GM21515 (cell line): ENCODE measurements at regions not wholly inside any gene's neighbourhood (a gene's known extent, or its start where the extent isn't known, plus 50 kb on each side); places are given as distances from the start of the nearest gene placed in this dataset.

Experiments used
- ATAC-seq: cut with Tn5 transposase; IDR thresholded peaks from one replicate; pipeline ENCODE4 v1.9.1; 2021; ENCODE audit not compliant: unreplicated experiment

- ATAC-seq: no peak
Measured at GRCh38 chr14:53553221-53553620, 400.1 kb upstream of the DDHD1 start.

GRCh38 chr14:53551862-53552261, 398.7 kb upstream of the DDHD1 start:
- ATAC-seq: no peak

GRCh38 chr14:53550776-53551175, 397.7 kb upstream of the DDHD1 start:
- ATAC-seq: no peak

GRCh38 chr14:53549956-53550355, 396.8 kb upstream of the DDHD1 start:
- no peak for ATAC-seq

GRCh38 chr14:53547593-53547992, 394.5 kb upstream of the DDHD1 start:
- no peak for ATAC-seq

GRCh38 chr14:53545217-53545616, 392.1 kb upstream of the DDHD1 start:
- no peak for ATAC-seq

- ATAC-seq: no peak
Measured at GRCh38 chr14:53542732-53543131, 389.6 kb upstream of the DDHD1 start.

- no peak for ATAC-seq
Measured at GRCh38 chr14:53541411-53541810, 388.3 kb upstream of the DDHD1 start.

GRCh38 chr14:53539489-53540126, 386.5 kb upstream of the DDHD1 start:
- ATAC-seq: peak; percentile 79

- no peak for ATAC-seq
Measured at GRCh38 chr14:53538316-53538881, 385.3 kb upstream of the DDHD1 start.

- no peak for ATAC-seq
Measured at GRCh38 chr14:53537422-53538315, 384.5 kb upstream of the DDHD1 start.

- no peak for ATAC-seq
Measured at GRCh38 chr14:53536446-53536845, 383.3 kb upstream of the DDHD1 start.

GRCh38 chr14:53534841-53535240, 381.7 kb upstream of the DDHD1 start:
- no peak for ATAC-seq

- ATAC-seq: no peak
Measured at GRCh38 chr14:53533384-53533970, 380.4 kb upstream of the DDHD1 start.

GRCh38 chr14:53532853-53533252, 379.7 kb upstream of the DDHD1 start:
- no peak for ATAC-seq

GRCh38 chr14:53531730-53532129, 378.6 kb upstream of the DDHD1 start:
- ATAC-seq: no peak

- no peak for ATAC-seq
Measured at GRCh38 chr14:53531156-53531555, 378.0 kb upstream of the DDHD1 start.

GRCh38 chr14:53529519-53529918, 376.4 kb upstream of the DDHD1 start:
- ATAC-seq: no peak

- no peak for ATAC-seq
Measured at GRCh38 chr14:53528185-53528671, 375.1 kb upstream of the DDHD1 start.

- no peak for ATAC-seq
Measured at GRCh38 chr14:53526200-53526599, 373.1 kb upstream of the DDHD1 start.

GRCh38 chr14:53525608-53526007, 372.5 kb upstream of the DDHD1 start:
- no peak for ATAC-seq

GRCh38 chr14:53524391-53524790, 371.3 kb upstream of the DDHD1 start:
- ATAC-seq: no peak
